ENCODE measurements at regions not wholly inside any gene's neighbourhood (a gene's known extent, or its start where the extent isn't known, plus 50 kb on each side); places are given as distances from the start of the nearest gene placed in this dataset.

DNA sequence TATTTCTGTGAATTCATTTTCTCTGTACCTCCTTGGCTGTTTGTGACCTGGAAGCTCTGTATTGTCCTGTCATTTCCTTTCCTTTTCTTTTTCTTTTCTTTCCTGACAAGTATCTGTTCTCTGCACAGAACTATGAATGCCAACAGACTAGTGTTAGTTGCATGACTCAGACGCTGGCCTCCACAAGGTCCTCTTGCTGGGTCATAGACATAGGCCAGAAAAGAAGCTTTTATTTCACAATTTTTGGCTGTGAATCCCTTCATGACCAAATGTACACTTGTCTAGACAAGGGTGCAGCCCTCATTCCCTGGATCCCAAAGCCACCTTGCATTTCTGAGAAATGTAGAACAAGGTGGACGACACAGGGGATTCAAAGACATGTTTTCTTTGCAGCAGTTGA, 104.1 kb upstream of the MTNR1B start:
- TF ChIP-seq POLR2A (IDR thresholded peaks at IDR 0.05; ENCODE audit: low read length) (no peak), GATA1 (IDR thresholded peaks at IDR 0.05; ENCODE audit: low read depth, low read length) (no peak)
